HG03354 (cell line): ENCODE measurements at regions not wholly inside any gene's neighbourhood (a gene's known extent, or its start where the extent isn't known, plus 50 kb on each side); places are given as distances from the start of the nearest gene placed in this dataset.

Experiments
- ATAC-seq: cut with Tn5 transposase; IDR thresholded peaks from one replicate; pipeline ENCODE4 v1.9.1; 2021; ENCODE audit warnings: mild to moderate bottlenecking; ENCODE audit not compliant: unreplicated experiment, poor library complexity, severe bottlenecking

- no peak for ATAC-seq
Measured at GRCh38 chr12:16668198-16668597, 62.2 kb upstream of the LMO3 start.

GRCh38 chr12:16658699-16659098 lies 52.7 kb upstream of the LMO3 start:
- no peak for ATAC-seq
